ENCODE measurements at regions not wholly inside any gene's neighbourhood (a gene's known extent, or its start where the extent isn't known, plus 50 kb on each side); places are given as distances from the start of the nearest gene placed in this dataset.

GRCh38 chr12:85425926-85426325 lies 145.9 kb downstream of the ALX1 start:
- intact Hi-C loops (cut with micrococcal nuclease): no loop called here
- Histone ChIP-seq H3K27me3 (ENCODE audit: control insufficient read depth in 2 of 2, insufficient read depth in 2 of 2, low read length in 2 of 2) (no peaks in the 10 kb centered on the region), H3K9me3 (replicated peaks; ENCODE audit: control insufficient read depth, insufficient read depth, low read depth, low read length) (no peaks in the 10 kb centered on the region), H3K36me3 (ENCODE audit: control insufficient read depth, insufficient read depth, low read length) (no peaks in the 10 kb centered on the region), H3K4me1 (replicated peaks in 1 of 2; ENCODE audit: control insufficient read depth in 2 of 2, insufficient read depth in 2 of 2, low read length in 2 of 2) (no peaks in the 10 kb centered on the region), H3K79me2 (ENCODE audit: control insufficient read depth, insufficient read depth, low read length) (no peaks in the 10 kb centered on the region), H3K4me2 (ENCODE audit: insufficient read depth, low read length) (no peak overlapping the region), H3K27ac (ENCODE audit: extremely low read depth, low read depth, low read length) (no peak overlapping the region), H3K9ac (ENCODE audit: insufficient read depth in 1 of 2, low read depth in 2 of 2, low read length in 2 of 2) (no peak overlapping the region), H2AFZ (ENCODE audit: low read depth, low read length) (no peak overlapping the region), H3K4me3 (no peak overlapping the region), H4K20me1 (replicated peaks; ENCODE audit: control insufficient read depth, insufficient read depth, low read length) (no peaks in the 10 kb centered on the region), H3K9me1 (ENCODE audit: control insufficient read depth, insufficient read depth, low read length) (no peaks in the 10 kb centered on the region)
- in situ Hi-C loops (cut with MboI): no loop called here
- TF ChIP-seq SMARCA5 (IDR thresholded peaks at IDR 0.05) (no peak), ZNF224 (CRISPR knock-in tag; IDR thresholded peaks at IDR 0.05) (no peak), MYBL2 (IDR thresholded peaks at IDR 0.05; ENCODE audit: low read depth) (no peak), MYBL2 (CRISPR knock-in tag; IDR thresholded peaks at IDR 0.05; ENCODE audit: borderline replicate concordance) (no peak), ETV5 (CRISPR knock-in tag; IDR thresholded peaks at IDR 0.05; ENCODE audit: low read depth) (no peak), BMI1 (IDR thresholded peaks at IDR 0.05; ENCODE audit: low read length) (no peak), DEAF1 (CRISPR knock-in tag; IDR thresholded peaks at IDR 0.05) (no peak), CREB3 (tag; conservative IDR thresholded peaks at IDR 0.05; ENCODE audit: low read depth) (no peak), ZNF384 (IDR thresholded peaks at IDR 0.05; ENCODE audit: low read depth, low read length) (no peak), ZNF347 (CRISPR knock-in tag; IDR thresholded peaks at IDR 0.05; ENCODE audit: low read depth) (no peak), ZNF764 (CRISPR knock-in tag; IDR thresholded peaks at IDR 0.05; ENCODE audit: low read depth) (no peak)
- TF ChIP-seq, protein P1, sequence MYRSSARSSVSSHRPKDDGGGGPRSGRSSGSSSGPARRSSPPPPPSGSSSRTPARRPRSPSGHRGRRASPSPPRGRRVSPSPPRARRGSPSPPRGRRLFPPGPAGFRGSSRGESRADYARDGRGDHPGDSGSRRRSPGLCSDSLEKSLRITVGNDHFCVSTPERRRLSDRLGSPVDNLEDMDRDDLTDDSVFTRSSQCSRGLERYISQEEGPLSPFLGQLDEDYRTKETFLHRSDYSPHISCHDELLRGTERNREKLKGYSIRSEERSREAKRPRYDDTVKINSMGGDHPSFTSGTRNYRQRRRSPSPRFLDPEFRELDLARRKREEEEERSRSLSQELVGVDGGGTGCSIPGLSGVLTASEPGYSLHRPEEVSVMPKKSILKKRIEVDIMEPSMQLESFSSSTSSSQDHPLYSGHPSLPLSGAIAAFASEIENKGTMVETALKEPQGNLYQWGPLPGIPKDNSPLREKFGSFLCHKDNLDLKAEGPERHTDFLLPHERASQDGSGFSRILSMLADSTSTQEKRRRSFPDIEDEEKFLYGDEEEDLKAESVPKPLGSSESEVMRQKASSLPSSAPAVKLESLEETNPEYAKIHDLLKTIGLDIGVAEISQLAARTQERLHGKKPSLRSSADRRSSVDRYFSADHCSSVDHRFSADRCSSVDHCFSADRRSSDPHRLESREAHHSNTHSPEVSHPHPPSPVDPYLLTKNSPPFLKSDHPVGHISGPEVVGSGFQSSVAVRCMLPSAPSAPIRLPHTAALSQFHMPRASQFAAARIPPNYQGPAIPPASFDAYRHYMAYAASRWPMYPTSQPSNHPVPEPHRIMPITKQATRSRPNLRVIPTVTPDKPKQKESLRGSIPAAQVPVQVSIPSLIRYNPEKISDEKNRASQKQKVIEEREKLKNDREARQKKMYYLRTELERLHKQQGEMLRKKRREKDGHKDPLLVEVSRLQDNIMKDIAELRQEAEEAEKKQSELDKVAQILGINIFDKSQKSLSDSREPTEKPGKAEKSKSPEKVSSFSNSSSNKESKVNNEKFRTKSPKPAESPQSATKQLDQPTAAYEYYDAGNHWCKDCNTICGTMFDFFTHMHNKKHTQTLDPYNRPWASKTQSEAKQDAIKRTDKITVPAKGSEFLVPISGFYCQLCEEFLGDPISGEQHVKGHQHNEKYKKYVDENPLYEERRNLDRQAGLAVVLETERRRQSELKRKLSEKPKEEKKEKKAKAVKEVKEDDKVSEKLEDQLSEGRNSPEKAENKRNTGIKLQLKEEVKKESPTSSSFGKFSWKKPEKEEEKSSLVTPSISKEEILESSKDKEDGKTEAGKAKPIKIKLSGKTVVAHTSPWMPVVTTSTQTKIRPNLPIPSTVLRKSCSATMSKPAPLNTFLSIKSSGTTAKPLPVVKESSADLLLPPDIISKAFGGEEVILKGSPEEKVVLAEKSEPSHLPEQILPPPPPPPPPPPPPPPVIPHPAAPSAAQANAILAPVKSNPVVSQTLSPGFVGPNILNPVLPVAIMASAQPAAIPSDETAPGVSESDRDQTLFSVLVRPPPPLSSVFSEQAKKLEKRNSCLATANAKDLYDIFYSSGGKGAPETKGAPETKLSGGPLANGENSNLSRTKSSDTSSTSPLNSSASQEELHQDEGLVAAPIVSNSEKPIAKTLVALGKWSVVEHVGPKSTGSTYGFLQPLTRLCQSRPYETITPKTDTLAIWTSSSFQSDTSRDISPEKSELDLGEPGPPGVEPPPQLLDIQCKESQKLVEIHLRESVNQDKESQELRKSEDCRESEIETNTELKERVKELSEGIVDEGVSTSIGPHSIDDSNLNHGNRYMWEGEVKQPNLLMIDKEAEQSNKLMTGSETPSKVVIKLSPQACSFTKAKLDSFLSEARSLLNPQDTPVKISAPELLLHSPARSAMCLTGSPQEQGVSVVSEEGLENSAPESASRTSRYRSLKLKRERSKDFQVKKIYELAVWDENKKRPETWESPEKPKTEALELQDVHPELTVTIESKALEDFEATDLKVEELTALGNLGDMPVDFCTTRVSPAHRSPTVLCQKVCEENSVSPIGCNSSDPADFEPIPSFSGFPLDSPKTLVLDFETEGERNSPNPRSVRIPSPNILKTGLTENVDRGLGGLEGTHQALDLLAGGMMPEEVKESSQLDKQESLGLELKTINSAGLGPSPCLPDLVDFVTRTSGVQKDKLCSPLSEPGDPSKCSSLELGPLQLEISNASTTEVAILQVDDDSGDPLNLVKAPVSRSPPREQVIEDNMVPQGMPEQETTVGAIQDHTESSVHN (IDR thresholded peaks at IDR 0.05; ENCODE audit: borderline replicate concordance in 1 of 2, low read depth in 1 of 2): no peak
- 0% methylated on average over 4 of the region's 4 CpGs for WGBS (ENCODE audit: insufficient coverage, low coverage, missing lambda C conversion rate)
- CTCF ChIA-PET (ENCODE audit: low intra/inter-chr PET ratio): no interaction called here
- ATAC-seq: no peak
- no TSS peak for BruUV-seq (replicated peaks)
- no peak for FAIRE-seq
- no peak for DNase-seq (ENCODE audit: extremely low read depth in 1 of 4, low spot score in 3 of 4)
- POLR2A ChIA-PET: no interaction called here

All from K562 (cell line).